ENCODE measurements at regions not wholly inside any gene's neighbourhood (a gene's known extent, or its start where the extent isn't known, plus 50 kb on each side); places are given as distances from the start of the nearest gene placed in this dataset.

GRCh38 chr13:75042807-75043206, 439.2 kb downstream of the TBC1D4 start:
- no peak for TF ChIP-seq POLR2A (IDR thresholded peaks at IDR 0.05; ENCODE audit: low read depth)
- no peak for TF ChIP-seq CTCF (IDR thresholded peaks at IDR 0.05)
- TF ChIP-seq EP300 (IDR thresholded peaks at IDR 0.05): no peak
